ENCODE measurements at regions not wholly inside any gene's neighbourhood (a gene's known extent, or its start where the extent isn't known, plus 50 kb on each side); places are given as distances from the start of the nearest gene placed in this dataset.

GRCh38 chr1:182292193-182292741 lies 99.3 kb downstream of the GLUL start:
- TF ChIP-seq CTCF (optimal IDR thresholded peaks at IDR 0.05 in 1 of 3, IDR thresholded peaks at IDR 0.05 in 1 of 3, conservative IDR thresholded peaks at IDR 0.05 in 1 of 3; ENCODE audit: extremely low read depth in 1 of 3, insufficient read depth in 2 of 3, low read length in 3 of 3), result no peak
- no peak for TF ChIP-seq EZH2 (IDR thresholded peaks at IDR 0.05; ENCODE audit: low read length)

Measured in keratinocyte (primary cell).